Mesodermal cell (in vitro differentiated cells): ENCODE measurements at regions not wholly inside any gene's neighbourhood (a gene's known extent, or its start where the extent isn't known, plus 50 kb on each side); places are given as distances from the start of the nearest gene placed in this dataset.

Experiments used
- H3K27ac ChIP-seq: 2 replicates; pipeline ENCODE4 v1.7.0; 2013; ENCODE audit warnings: mild to moderate bottlenecking, low read depth, low read length, moderate library complexity; ENCODE audit not compliant: severe bottlenecking
- H3K36me3 ChIP-seq: 2 replicates; pipeline ENCODE4 v1.7.1; 2013; ENCODE audit warnings: mild to moderate bottlenecking, low read length, moderate library complexity; ENCODE audit not compliant: control insufficient read depth, insufficient read depth
- H3K4me1 ChIP-seq: one replicate; pipeline ENCODE4 v1.7.1; 2013; ENCODE audit warnings: mild to moderate bottlenecking, low read length; ENCODE audit not compliant: insufficient read depth, control insufficient read depth, poor library complexity, severe bottlenecking
- H3K4me3 ChIP-seq: 2 replicates; pipeline ENCODE4 v1.7.0; 2013; ENCODE audit warnings: low read length, control low read depth, mild to moderate bottlenecking; ENCODE audit not compliant: insufficient read depth, poor library complexity, severe bottlenecking; ENCODE audit errors: extremely low read depth
- H3K9me3 ChIP-seq: 2 replicates; pipeline ENCODE4 v1.7.1; 2013; ENCODE audit warnings: mild to moderate bottlenecking, low read length, moderate library complexity; ENCODE audit not compliant: control insufficient read depth
- WGBS, 2 experiments: methylation state at CpG; one replicate each; pipeline ENCODE4 v1.1.5; 2013; ENCODE audit warnings: missing lambda C conversion rate in 2 of 2; ENCODE audit not compliant: insufficient coverage in 2 of 2; 5-methylcytosine and 5-hydroxymethylcytosine counted together

- peaks cover 8% of the 10 kb centered on the region for H3K9me3 ChIP-seq
- 90 to 92% methylated on average over 2 of the region's 6 CpGs for WGBS, 2 experiments
- H3K27ac ChIP-seq: no peak overlapping the region
- no peaks in the 10 kb centered on the region for H3K36me3 ChIP-seq
- no peak overlapping the region for H3K4me3 ChIP-seq
- peaks cover 29% of the 10 kb centered on the region for H3K4me1 ChIP-seq
Measured at GRCh38 chr15:36331531-36332275, 247.7 kb upstream of the CDIN1 start.

GRCh38 chr15:36332301-36332700 is 247.1 kb upstream of the CDIN1 start:
- H3K4me1 ChIP-seq: peaks cover 29% of the 10 kb centered on the region
- H3K27ac ChIP-seq: peak overlapping the region; percentile 10
- no CpG with 5 or more reads among the region's 2 CpGs for WGBS, 2 experiments
- no peak overlapping the region for H3K4me3 ChIP-seq
- H3K36me3 ChIP-seq: no peaks in the 10 kb centered on the region
- peaks cover 8% of the 10 kb centered on the region for H3K9me3 ChIP-seq

GRCh38 chr15:36332896-36333295 is 246.5 kb upstream of the CDIN1 start:
- no peak overlapping the region for H3K27ac ChIP-seq
- H3K4me3 ChIP-seq: no peak overlapping the region
- peaks cover 8% of the 10 kb centered on the region for H3K9me3 ChIP-seq
- peaks cover 29% of the 10 kb centered on the region for H3K4me1 ChIP-seq
- no peaks in the 10 kb centered on the region for H3K36me3 ChIP-seq
- 86 to 100% methylated on average over 1 of the region's 2 CpGs for WGBS, 2 experiments

- H3K36me3 ChIP-seq: no peaks in the 10 kb centered on the region
- H3K27ac ChIP-seq: peak overlapping the region; percentile 94
- H3K4me1 ChIP-seq: peaks cover 29% of the 10 kb centered on the region
- H3K4me3 ChIP-seq: no peak overlapping the region
- 0 to 50% methylated on average over 1 of the region's 3 CpGs for WGBS, 2 experiments
- H3K9me3 ChIP-seq: no peaks in the 10 kb centered on the region
Measured at GRCh38 chr15:36334059-36334458, 245.4 kb upstream of the CDIN1 start.

- Histone ChIP-seq H3K4me1 (peaks cover 29% of the 10 kb centered on the region), H3K27ac (no peak overlapping the region), H3K36me3 (no peaks in the 10 kb centered on the region), H3K9me3 (no peaks in the 10 kb centered on the region), H3K4me3 (no peak overlapping the region)
- 89% methylated on average over 1 of the region's 2 CpGs; no CpG with 5 or more reads in 1 of the 2 experiments for WGBS, 2 experiments
Measured at GRCh38 chr15:36335224-36335623, 244.2 kb upstream of the CDIN1 start.

- Histone ChIP-seq H3K9me3 (no peaks in the 10 kb centered on the region), H3K4me1 (peaks cover 29% of the 10 kb centered on the region), H3K36me3 (no peaks in the 10 kb centered on the region), H3K4me3 (no peak overlapping the region), H3K27ac (no peak overlapping the region)
- WGBS, 2 experiments: no CpG with 5 or more reads among the region's 1 CpG
Measured at GRCh38 chr15:36335659-36336058, 243.8 kb upstream of the CDIN1 start.

GRCh38 chr15:36344887-36345286 is 234.5 kb upstream of the CDIN1 start:
- WGBS, 2 experiments: 90 to 95% methylated on average over 2 of the region's 2 CpGs
- Histone ChIP-seq H3K27ac (no peak overlapping the region), H3K4me1 (peaks cover 6% of the 10 kb centered on the region), H3K4me3 (no peak overlapping the region), H3K9me3 (no peaks in the 10 kb centered on the region), H3K36me3 (no peaks in the 10 kb centered on the region)

GRCh38 chr15:36347272-36347858 is 232.1 kb upstream of the CDIN1 start:
- no peaks in the 10 kb centered on the region for H3K9me3 ChIP-seq
- H3K4me3 ChIP-seq: no peak overlapping the region
- no peak overlapping the region for H3K27ac ChIP-seq
- H3K36me3 ChIP-seq: no peaks in the 10 kb centered on the region
- H3K4me1 ChIP-seq: peaks cover 6% of the 10 kb centered on the region

- no peaks in the 10 kb centered on the region for H3K9me3 ChIP-seq
- no peak overlapping the region for H3K27ac ChIP-seq
Measured at GRCh38 chr15:36356466-36356865, 223.0 kb upstream of the CDIN1 start.

GRCh38 chr15:36356978-36357601 is 222.3 kb upstream of the CDIN1 start:
- Histone ChIP-seq H3K36me3 (no peaks in the 10 kb centered on the region), H3K4me1 (peaks cover 33% of the 10 kb centered on the region), H3K27ac (peak overlapping the region; percentile 83), H3K4me3 (no peak overlapping the region), H3K9me3 (no peaks in the 10 kb centered on the region)
- 85 to 88% methylated on average over 4 of the region's 8 CpGs for WGBS, 2 experiments

More at GRCh38 chr15:36356466-36356865, 223.0 kb upstream of the CDIN1 start:
- Histone ChIP-seq H3K36me3 (no peaks in the 10 kb centered on the region), H3K4me3 (no peak overlapping the region), H3K4me1 (peaks cover 27% of the 10 kb centered on the region)
- WGBS, 2 experiments: 100% methylated on average over 1 of the region's 4 CpGs; no CpG with 5 or more reads in 1 of the 2 experiments

GRCh38 chr15:36358094-36358493 is 221.3 kb upstream of the CDIN1 start:
- Histone ChIP-seq H3K4me3 (no peak overlapping the region), H3K9me3 (no peaks in the 10 kb centered on the region), H3K4me1 (peaks cover 43% of the 10 kb centered on the region), H3K36me3 (no peaks in the 10 kb centered on the region), H3K27ac (peak overlapping the region; percentile 83)
- WGBS, 2 experiments: 86 to 88% methylated on average over 2 of the region's 2 CpGs
